ENCODE measurements at regions not wholly inside any gene's neighbourhood (a gene's known extent, or its start where the extent isn't known, plus 50 kb on each side); places are given as distances from the start of the nearest gene placed in this dataset.
"Not testable (repeated sequence)": the region's sequence is repeated elsewhere in the genome, so short reads cannot be mapped to it uniquely, and the experiment has no call there.

GRCh38 chr22:11625711-11626421 lies 3902.1 kb upstream of the OR11H1 start:
- not testable (repeated sequence) for DNase-seq

GRCh38 chr22:11626422-11626773 lies 3901.6 kb upstream of the OR11H1 start:
- DNase-seq (no peak), ATAC-seq (no peak)
- intact Hi-C loops (cut with DNase I): no loop called here

More at GRCh38 chr22:11625711-11626421, 3902.1 kb upstream of the OR11H1 start:
- intact Hi-C loops (cut with DNase I); ATAC-seq: not testable (repeated sequence)

- ATAC-seq; DNase-seq; intact Hi-C loops (cut with DNase I): not testable (repeated sequence)
These were observed 3901.0 kb upstream of the OR11H1 start for GRCh38 chr22:11627036-11627435.

GRCh38 chr22:11627436-11627797 lies 3900.6 kb upstream of the OR11H1 start:
- ATAC-seq: no peak
- intact Hi-C loops (cut with DNase I): no loop called here
- DNase-seq: no peak

GRCh38 chr22:11627798-11628650 lies 3900.0 kb upstream of the OR11H1 start:
- DNase-seq (no peak), ATAC-seq (no peak)
- intact Hi-C loops (cut with DNase I): no loop called here

GRCh38 chr22:11628651-11629511 lies 3899.1 kb upstream of the OR11H1 start:
- DNase-seq: no peak
- intact Hi-C loops (cut with DNase I): no loop called here
- ATAC-seq: peak in 1 of 2 donors; percentile 17

- ATAC-seq: no peak
- no peak for DNase-seq
- intact Hi-C loops (cut with DNase I): no loop called here
These were observed 3898.2 kb upstream of the OR11H1 start for GRCh38 chr22:11629661-11630385.

- intact Hi-C loops (cut with DNase I); DNase-seq; ATAC-seq: not testable (repeated sequence)
These were observed 3897.5 kb upstream of the OR11H1 start for GRCh38 chr22:11630386-11631084.

Measured in left cardiac atrium (tissue), 4 donors.